OCI-LY3 (cell line): ENCODE measurements at regions not wholly inside any gene's neighbourhood (a gene's known extent, or its start where the extent isn't known, plus 50 kb on each side); places are given as distances from the start of the nearest gene placed in this dataset.

ENCODE experiments used
- H2AFZ ChIP-seq: fragments of 200-600, 300-600 bp; shearing (Covaris generic); 2 replicates; pipeline ENCODE4 v1.6.0; 2014; ENCODE audit warnings: antibody characterized with exemption, low read depth, low read length
- H3K27ac ChIP-seq: fragments of 200-600, 300-600 bp; sonication (generic); 2 replicates; pipeline ENCODE4 v1.5.1; 2014; ENCODE audit warnings: mild to moderate bottlenecking, low read length, moderate library complexity, mixed read lengths
- H3K27me3 ChIP-seq: fragments of 200-600, 300-600 bp; sonication (generic); 2 replicates; pipeline ENCODE4 v1.6.1; 2014; ENCODE audit warnings: low read depth, low read length, mixed read lengths
- H3K36me3 ChIP-seq: fragments of 200-600, 300-600 bp; sonication (generic); replicated peaks from 2 replicates; pipeline ENCODE3; 2014; ENCODE audit warnings: low read depth, low read length, mixed read lengths
- H3K4me1 ChIP-seq: fragments of 300-600, 200-600 bp; sonication (generic); 2 replicates; pipeline ENCODE4 v1.6.1; 2014; ENCODE audit warnings: low read length, mixed read lengths
- H3K4me2 ChIP-seq: fragments of 200-600, 300-600 bp; sonication (generic); 2 replicates; pipeline ENCODE4 v1.6.1; 2014; ENCODE audit warnings: low read length, mixed read lengths
- H3K4me3 ChIP-seq: fragments of 300-600, 200-600 bp; sonication (generic); 2 replicates; pipeline ENCODE4 v1.5.1; 2014; ENCODE audit warnings: antibody characterized with exemption, mild to moderate bottlenecking, low read length, moderate library complexity
- H3K79me2 ChIP-seq: fragments of 300-600, 200-600 bp; shearing (Covaris generic); 2 replicates; pipeline ENCODE4 v1.6.1; 2014; ENCODE audit warnings: mild to moderate bottlenecking, low read length, mixed read lengths
- H3K9ac ChIP-seq: fragments of 300-600, 200-600 bp; shearing (Covaris generic); 2 replicates; pipeline ENCODE4 v1.6.0; 2014; ENCODE audit warnings: mild to moderate bottlenecking, low read length, moderate library complexity
- H3K9me3 ChIP-seq: fragments of 200-600, 300-600 bp; shearing (Covaris generic); 2 replicates; pipeline ENCODE4 v1.6.1; 2014; ENCODE audit warnings: low read length, mixed read lengths; ENCODE audit not compliant: insufficient read depth
- H4K20me1 ChIP-seq: fragments of 200-600, 300-600 bp; sonication (generic); 2 replicates; pipeline ENCODE4 v1.6.1; 2016; ENCODE audit warnings: low read length, mixed read lengths; ENCODE audit not compliant: insufficient read depth
- EZH2phosphoT487 ChIP-seq: fragments of 200-600 bp; shearing (Covaris generic); IDR thresholded peaks from 2 replicates; pipeline ENCODE4 v1.6.1; 2018; ENCODE audit warnings: antibody characterized with exemption, mixed run types, low read depth
- TF ChIP-seq, protein P1 (sequence below): fragments of 200-600, 300-600 bp; sonication (generic); IDR thresholded peaks from 2 replicates; pipeline ENCODE4 v1.5.1; 2014; ENCODE audit warnings: antibody characterized with exemption, low read length, low read depth

DNA sequence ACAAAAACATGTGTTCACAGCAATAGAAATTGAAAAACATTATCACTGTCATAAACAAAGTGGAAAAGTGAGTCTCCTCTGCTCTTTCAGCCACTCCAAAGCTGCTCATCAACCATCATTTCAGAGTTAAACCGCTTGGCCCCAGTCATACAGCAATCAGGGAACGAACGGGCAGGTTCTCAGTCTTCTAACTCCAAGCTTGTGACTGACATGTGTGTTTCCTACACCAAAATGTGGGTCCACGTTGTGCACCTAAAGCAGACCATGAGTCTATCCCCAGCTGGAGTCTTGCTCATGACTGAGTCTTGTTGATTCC is 582.6 kb upstream of the ID2 start:
- Histone ChIP-seq H3K36me3 (no peaks in the 10 kb centered on the region), H2AFZ (no peak overlapping the region)
- no peak for TF ChIP-seq EZH2phosphoT487
- TF ChIP-seq, protein P1, sequence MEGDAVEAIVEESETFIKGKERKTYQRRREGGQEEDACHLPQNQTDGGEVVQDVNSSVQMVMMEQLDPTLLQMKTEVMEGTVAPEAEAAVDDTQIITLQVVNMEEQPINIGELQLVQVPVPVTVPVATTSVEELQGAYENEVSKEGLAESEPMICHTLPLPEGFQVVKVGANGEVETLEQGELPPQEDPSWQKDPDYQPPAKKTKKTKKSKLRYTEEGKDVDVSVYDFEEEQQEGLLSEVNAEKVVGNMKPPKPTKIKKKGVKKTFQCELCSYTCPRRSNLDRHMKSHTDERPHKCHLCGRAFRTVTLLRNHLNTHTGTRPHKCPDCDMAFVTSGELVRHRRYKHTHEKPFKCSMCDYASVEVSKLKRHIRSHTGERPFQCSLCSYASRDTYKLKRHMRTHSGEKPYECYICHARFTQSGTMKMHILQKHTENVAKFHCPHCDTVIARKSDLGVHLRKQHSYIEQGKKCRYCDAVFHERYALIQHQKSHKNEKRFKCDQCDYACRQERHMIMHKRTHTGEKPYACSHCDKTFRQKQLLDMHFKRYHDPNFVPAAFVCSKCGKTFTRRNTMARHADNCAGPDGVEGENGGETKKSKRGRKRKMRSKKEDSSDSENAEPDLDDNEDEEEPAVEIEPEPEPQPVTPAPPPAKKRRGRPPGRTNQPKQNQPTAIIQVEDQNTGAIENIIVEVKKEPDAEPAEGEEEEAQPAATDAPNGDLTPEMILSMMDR: no peak

DNA sequence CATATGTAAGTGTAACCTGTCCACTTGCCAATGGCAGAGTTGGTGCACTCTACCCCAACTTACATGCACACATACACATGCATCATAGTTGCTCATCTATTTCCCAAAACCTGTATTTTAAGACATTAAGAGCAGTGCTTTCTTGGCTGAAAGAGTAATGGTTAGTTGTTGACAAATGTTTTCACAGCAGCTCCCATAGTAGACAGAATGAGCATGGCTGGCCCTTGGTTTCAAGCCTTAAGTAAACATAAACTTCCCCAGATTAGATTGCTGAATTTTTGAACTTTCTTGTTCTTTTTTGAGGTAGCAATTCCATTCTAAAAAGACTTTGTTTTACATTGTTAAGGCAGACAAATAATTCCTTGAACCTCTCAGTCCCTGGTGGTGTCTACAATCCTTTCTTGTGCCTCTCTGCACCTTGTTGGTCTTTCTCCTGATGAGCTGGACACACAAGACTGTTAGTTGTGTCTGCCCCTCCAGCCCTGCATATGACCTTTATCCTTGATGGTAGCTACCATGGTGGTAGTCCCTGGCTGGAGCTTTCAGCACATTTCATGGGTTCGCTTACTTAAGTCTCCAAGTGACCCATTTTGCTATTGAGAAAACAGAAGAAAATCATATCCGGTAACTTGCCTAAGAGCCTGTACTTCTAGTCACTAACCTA is 580.1 kb upstream of the ID2 start:
- H3K79me2 ChIP-seq: no peaks in the 10 kb centered on the region
- no peaks in the 10 kb centered on the region for H3K36me3 ChIP-seq
- no peak overlapping the region for H3K9ac ChIP-seq
- no peaks in the 10 kb centered on the region for H4K20me1 ChIP-seq
- no peak overlapping the region for H3K4me3 ChIP-seq
- H3K4me1 ChIP-seq: no peaks in the 10 kb centered on the region
- no peaks in the 10 kb centered on the region for H3K27me3 ChIP-seq
- H3K4me2 ChIP-seq: no peak overlapping the region
- H3K9me3 ChIP-seq: no peaks in the 10 kb centered on the region
- no peak for TF ChIP-seq EZH2phosphoT487
- TF ChIP-seq, protein P1: no peak
- no peak overlapping the region for H3K27ac ChIP-seq
- H2AFZ ChIP-seq: no peak overlapping the region

More for the DNA sequence above, 582.6 kb upstream of the ID2 start:
- Histone ChIP-seq H4K20me1 (no peaks in the 10 kb centered on the region), H3K9me3 (no peaks in the 10 kb centered on the region), H3K4me3 (no peak overlapping the region), H3K9ac (no peak overlapping the region), H3K79me2 (no peaks in the 10 kb centered on the region), H3K4me2 (no peak overlapping the region), H3K27ac (no peak overlapping the region), H3K27me3 (no peaks in the 10 kb centered on the region), H3K4me1 (no peaks in the 10 kb centered on the region)

DNA sequence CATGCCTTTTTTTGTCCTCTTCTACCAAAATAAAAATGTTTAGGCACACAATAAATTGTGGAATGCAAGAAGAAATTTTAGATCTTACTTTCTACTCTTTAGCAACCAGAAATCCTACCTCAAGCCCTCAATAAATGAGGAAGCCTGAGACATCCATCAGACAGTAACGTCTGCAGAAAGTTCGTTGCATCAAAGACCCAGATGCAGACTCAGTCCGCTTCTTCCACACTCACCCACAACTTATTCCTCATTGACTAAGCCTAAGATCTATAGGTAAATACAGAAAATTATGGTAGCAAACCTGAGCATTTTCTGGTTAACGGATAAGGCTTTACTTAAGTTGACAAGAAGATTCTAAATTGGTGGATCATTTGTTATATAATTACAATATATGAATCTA is 579.4 kb upstream of the ID2 start:
- H3K27me3 ChIP-seq: no peaks in the 10 kb centered on the region
- H3K9ac ChIP-seq: no peak overlapping the region
- H3K27ac ChIP-seq: no peak overlapping the region
- H3K4me3 ChIP-seq: no peak overlapping the region
- H2AFZ ChIP-seq: no peak overlapping the region
- no peaks in the 10 kb centered on the region for H3K9me3 ChIP-seq
- peaks cover 2% of the 10 kb centered on the region for H3K4me1 ChIP-seq
- no peaks in the 10 kb centered on the region for H3K36me3 ChIP-seq
- TF ChIP-seq, protein P1: no peak
- no peak for TF ChIP-seq EZH2phosphoT487
- no peak overlapping the region for H3K4me2 ChIP-seq
- no peaks in the 10 kb centered on the region for H3K79me2 ChIP-seq
- H4K20me1 ChIP-seq: no peaks in the 10 kb centered on the region

DNA sequence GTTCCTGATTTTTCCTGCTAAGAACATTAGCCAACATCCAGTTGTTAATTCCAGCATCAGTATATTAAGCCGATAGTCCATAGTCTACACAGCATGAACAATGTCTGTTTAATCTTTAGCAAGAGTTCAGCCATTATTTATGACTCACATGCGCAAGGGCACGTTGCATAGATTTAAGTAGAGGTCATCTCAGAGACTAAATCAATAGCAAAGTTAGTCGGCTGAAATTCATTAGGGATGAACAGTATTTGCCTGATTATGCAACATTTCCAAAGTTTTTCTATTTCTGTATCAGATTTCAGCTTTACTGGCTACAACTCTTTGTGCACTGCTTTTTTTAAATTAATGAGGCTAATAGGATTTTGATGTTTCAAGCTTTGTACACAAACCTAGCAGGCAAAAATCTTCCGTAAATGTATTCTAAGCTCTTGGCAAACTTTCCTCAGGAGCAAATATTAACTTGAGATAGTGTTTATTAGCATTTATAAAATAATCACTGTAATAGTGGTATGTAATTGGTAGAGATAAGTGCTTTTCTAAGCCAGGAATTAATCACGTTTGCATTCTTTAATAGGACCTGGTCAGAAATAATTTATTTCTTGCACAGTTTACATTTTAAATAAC is 578.7 kb upstream of the ID2 start:
- Histone ChIP-seq H3K4me1 (peaks cover 9% of the 10 kb centered on the region), H3K4me2 (no peak overlapping the region), H3K36me3 (no peaks in the 10 kb centered on the region), H3K9me3 (no peaks in the 10 kb centered on the region), H4K20me1 (no peaks in the 10 kb centered on the region), H3K27me3 (no peaks in the 10 kb centered on the region), H3K27ac (no peak overlapping the region), H3K4me3 (no peak overlapping the region), H3K9ac (no peak overlapping the region), H3K79me2 (no peaks in the 10 kb centered on the region), H2AFZ (no peak overlapping the region)
- TF ChIP-seq, protein P1: no peak
- TF ChIP-seq EZH2phosphoT487: no peak
